ENCODE measurements at regions not wholly inside any gene's neighbourhood (a gene's known extent, or its start where the extent isn't known, plus 50 kb on each side); places are given as distances from the start of the nearest gene placed in this dataset.
"Not testable (repeated sequence)": the region's sequence is repeated elsewhere in the genome, so short reads cannot be mapped to it uniquely, and the experiment has no call there.

- FAIRE-seq: no peak
Measured at GRCh38 chr12:126418400-126418799, 1353.2 kb downstream of the AACS start.

DNA sequence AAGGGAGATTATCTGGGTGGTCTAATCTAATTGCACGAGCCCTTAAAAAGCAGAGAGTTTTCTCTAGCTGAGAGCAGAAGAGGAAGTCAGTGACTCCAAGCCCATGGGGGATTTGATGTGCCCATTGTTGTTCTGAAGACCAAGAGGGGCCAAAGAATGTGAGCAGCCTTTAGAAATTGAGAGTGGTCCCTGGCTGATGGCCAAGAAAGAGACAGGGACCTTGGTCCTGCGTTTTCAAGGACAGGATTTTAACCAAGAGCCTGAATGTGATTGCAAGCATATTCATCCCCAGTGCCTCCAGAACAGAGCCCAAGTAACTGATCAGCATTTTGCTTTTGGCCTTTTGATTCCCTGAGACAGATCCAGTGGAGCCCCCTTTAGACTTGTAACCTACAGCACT is 1353.9 kb downstream of the AACS start:
- FAIRE-seq: no peak

DNA sequence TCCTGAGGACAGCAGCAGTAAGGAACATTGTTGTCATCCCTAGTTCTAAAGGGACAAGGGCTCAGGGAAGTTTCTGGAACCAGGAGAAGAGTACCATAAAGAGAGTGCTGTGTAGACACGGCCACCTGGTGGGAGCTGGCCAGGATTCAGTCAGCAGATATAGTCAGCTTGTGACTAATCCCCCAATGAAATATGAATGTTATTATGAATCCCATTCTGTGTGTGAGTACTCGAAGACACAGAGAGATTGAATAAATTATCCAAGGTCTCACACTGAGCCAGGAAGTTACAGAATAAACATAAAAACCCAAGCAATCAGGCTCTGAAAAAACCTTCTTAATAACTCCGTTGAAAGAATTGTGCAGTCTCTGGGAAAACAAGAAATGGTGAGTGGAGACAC is 1359.5 kb downstream of the AACS start:
- FAIRE-seq: no peak

- no peak for FAIRE-seq
Measured at GRCh38 chr12:126425264-126425663, 1360.0 kb downstream of the AACS start.

- FAIRE-seq: no peak
Measured at GRCh38 chr12:126428769-126429168, 1363.5 kb downstream of the AACS start.

GRCh38 chr12:126430921-126431320 is 1365.7 kb downstream of the AACS start:
- FAIRE-seq: no peak

DNA sequence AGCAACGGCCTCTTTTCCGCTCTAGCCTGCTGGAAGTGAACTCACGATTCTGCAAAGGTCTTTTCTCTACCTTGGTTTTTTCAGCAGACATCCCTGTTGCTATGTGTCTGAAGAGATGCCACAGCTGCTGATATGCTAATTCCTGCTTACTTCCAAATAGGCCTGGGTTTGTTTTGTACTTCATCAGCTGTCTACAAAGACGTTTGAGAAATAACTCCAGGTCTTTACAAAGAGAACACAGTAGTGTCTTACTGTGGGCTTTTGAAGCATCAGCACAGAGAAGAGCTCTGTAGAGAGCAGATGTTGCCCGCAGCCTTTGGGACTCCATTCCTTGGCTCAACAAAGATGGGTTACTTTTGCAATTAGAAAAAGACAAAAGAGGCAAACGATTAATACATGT is 1366.5 kb downstream of the AACS start:
- no peak for FAIRE-seq

DNA sequence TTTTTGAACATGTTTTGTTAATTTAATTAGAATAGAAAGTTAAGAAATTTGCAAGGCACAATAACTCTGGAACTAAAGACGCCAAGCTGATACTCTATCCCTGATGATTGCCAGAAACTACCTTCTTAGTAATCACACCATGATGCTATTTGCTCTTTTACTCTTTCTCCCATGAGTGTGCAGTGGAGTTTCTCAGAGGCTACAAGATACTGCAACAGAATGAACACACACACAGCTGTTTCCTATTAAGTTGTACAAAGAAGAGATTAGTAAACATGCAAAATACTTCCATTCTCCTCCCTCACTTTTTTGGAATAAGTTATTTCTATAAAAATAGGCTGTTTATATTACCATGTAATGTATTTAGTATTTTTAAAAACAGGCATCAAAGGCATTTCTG is 1367.5 kb downstream of the AACS start:
- FAIRE-seq: no peak

- no peak for FAIRE-seq
Measured at GRCh38 chr12:126434412-126434985, 1369.3 kb downstream of the AACS start.

DNA sequence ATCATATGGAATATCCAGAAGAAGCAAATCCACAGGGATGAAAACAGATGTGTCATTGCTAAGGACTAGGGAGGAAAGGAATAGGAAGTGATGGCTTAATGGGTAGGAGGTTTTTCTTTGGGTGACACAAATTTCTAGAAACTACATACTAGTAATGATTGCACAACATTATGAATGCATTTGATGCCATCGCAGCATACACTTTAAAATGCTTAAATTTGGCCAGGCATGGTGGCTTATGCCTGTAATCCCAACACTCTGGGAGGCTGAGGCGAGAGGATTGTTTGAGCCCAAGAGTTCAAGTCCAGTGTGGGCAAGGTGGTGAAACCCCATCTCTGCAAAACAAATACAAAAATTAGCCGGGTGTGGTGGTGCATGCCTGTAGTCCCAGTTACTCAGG is 1370.8 kb downstream of the AACS start:
- FAIRE-seq: no peak

DNA sequence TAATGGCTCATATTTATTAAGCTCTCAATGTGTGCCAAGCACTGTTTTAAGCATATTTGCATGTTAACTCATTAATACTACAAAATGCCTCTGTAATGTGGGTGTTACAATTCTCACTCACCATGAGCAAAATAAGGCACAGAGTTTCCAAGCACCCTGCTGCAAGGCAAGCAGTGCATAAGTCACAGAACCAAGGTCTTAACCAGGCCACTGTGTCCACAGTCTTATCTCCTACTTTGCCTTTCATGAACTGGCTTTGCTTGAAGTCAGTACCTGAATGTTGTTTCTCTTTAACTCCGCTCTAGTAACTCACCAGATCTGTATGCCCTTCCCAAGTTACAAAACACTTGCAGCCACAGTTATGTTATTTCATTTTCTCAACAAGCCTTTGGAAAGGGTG is 1372.7 kb downstream of the AACS start:
- no peak for FAIRE-seq

GRCh38 chr12:126443977-126444376 is 1378.7 kb downstream of the AACS start:
- FAIRE-seq: no peak

- no peak for FAIRE-seq
Measured at GRCh38 chr12:126447346-126447745, 1382.1 kb downstream of the AACS start.

- no peak for FAIRE-seq
Measured at GRCh38 chr12:126451809-126452208, 1386.6 kb downstream of the AACS start.

DNA sequence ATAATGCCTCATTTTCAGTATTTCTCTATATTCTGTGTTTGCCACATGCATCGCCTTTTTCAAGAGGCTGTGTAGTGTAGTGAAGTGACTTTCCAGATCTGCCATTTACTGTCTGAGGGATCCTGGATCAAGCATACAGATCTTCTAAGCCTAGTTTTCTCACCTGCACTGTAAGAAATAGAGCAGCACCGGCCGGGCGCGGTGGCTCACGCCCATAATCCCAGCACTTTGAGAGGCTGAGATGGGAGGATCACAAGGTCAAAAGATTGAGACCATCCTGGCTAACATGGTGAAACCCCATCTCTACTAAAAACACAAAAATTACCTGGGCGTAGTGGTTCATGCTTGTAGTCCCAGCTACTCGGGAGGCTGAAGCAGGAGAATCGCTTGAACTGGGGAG is 1387.5 kb downstream of the AACS start:
- not testable (repeated sequence) for FAIRE-seq

GRCh38 chr12:126454581-126454980 is 1389.3 kb downstream of the AACS start:
- no peak for FAIRE-seq

DNA sequence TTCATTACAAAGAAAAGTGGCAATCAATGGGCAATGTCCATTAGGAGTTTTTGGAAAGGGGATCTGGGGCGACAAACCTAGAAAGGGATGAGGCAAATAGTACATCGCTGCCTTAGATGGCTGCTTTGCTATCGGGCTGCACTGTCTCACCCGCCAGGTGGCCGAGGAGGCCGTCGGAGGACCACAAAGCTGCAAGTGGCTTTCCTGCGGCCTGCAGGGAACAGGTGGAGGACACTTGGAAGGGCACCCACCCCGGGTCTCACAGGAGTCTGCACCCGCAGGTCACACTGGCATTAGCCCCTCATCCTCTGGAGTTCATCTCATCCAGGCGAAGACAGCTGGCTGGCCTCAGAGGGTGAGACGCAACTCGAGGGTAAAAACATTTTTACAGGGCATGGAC is 1392.5 kb downstream of the AACS start:
- no peak for FAIRE-seq

- no peak for FAIRE-seq
Measured at GRCh38 chr12:126464153-126464552, 1398.9 kb downstream of the AACS start.

- no peak for FAIRE-seq
Measured at GRCh38 chr12:126469211-126469610, 1404.0 kb downstream of the AACS start.

DNA sequence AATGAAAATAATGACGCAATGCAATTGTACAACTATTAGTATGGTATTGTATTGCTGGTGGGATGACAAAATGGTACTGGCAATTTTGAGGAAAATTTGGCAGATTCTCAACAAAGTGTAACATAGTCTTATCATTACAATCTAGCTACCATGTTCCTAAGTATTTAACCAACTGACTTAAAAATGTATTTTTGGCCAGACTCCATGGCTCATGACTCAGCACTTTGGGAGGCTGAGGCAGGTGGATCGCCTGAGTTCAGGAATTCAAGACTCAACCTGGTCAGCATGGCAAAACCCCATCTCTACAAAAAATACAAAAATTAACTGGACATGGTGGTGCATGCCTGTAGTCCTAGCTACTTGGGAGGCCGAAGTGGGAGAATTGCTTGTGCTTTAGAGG is 1409.5 kb downstream of the AACS start:
- FAIRE-seq: no peak

DNA sequence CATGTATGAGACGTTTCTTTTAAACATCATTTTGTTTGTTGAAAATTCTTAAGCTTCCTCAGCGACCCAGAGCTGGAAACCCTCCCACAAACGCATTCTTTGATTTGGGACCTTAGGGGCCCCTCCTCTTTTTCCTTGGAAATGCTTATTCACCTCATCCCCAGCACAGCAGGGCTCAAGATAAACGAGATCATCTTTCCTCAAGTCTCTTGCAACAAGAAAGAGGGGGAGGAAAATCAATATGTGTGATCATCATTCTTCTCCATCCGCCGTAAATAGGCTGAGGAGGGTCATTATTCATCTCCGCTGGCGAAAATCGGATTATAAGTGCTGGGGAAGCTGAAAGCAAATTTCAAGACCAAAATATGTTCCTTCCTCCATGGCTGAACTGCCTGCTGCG is 1415.2 kb downstream of the AACS start:
- no peak for FAIRE-seq

DNA sequence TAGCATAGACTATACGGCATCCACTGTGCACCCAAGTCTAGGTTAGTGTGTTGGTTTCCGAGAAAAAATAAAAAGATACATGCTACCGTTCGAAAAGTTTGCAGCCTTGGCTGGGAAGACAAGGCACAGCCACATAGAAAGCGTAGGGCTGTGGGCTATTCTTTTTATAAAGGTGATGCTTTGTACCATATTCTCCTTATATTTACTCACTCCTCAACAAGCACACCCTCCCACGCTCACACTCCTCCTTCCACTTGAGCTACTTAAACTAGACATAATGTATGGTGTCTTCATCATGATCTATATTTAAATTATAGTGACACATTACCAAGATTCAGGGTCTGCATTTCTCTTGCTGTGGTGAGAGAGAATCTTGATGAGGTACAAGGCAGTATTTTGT is 1416.5 kb downstream of the AACS start:
- FAIRE-seq: no peak

- no peak for FAIRE-seq
Measured at GRCh38 chr12:126482238-126482889, 1417.1 kb downstream of the AACS start.

DNA sequence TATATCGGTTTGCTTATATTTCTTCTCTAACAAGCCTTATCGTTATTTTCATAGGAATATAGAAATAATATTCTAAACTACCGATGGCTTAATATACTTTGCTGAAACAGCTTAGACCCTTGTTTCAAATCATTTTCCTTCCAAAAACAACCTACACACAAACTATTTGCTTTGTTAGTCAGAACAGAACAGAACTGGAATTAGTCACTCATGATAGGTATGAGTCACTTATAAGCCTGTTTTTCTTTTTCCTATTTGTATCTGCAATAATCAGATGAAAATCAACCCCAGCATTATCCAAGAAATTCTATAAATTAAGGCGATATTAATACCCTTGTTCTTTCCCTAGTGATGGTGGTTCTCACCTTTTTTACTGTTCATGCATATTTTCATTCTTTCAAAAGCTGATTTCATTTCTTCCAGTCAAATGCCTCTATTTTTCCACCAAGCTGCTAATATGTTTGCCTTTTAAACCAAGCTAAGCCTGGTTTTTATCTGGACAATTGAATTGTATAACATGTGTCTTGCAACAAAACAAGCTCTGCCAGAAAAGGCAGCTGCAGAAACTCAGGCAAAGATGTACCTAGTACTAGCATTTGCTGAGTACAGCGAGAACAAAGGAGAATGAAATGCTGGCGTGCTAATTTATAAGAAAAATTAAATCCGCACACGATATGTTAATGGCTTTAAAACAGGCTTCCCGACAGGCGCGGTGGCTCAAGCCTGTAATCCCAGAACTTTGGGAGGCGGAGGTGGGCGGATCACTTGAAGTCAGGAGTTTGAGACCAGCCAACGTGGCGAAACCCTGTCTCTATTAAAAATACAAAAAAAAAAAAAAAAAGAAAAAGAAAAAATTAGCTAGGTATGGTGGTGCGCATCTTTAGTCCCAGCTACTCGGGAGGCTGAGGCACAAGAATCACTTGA is 1418.2 kb downstream of the AACS start:
- no peak for FAIRE-seq

Measured in colon (tissue), 2 donors.